ENCODE measurements at regions not wholly inside any gene's neighbourhood (a gene's known extent, or its start where the extent isn't known, plus 50 kb on each side); places are given as distances from the start of the nearest gene placed in this dataset.
A peak's percentile ranks its signal among the peaks of the same experiment; 100 is the strongest.

GRCh38 chr16:85488414-85488813 is 124.7 kb upstream of the GSE1 start:
- intact Hi-C loops (cut with micrococcal nuclease): no loop called here
- no peak overlapping the region for H3K27ac Mint-ChIP-seq
- H3K4me3 Mint-ChIP-seq: no peak overlapping the region
- no peak for ATAC-seq
- peaks cover 0 to 6% of the 10 kb centered on the region in 2 donors for H3K4me1 Mint-ChIP-seq
- no peaks in the 10 kb centered on the region for H3K36me3 Mint-ChIP-seq
- H3K36me3 ChIP-seq (ENCODE audit: control insufficient read depth, insufficient read depth, low read length): no peaks in the 10 kb centered on the region
- no peak overlapping the region for H3K27ac ChIP-seq (ENCODE audit: low read length)
- DNase-seq: no peak
- 76% methylated on average over 8 of the region's 8 CpGs for WGBS (ENCODE audit: insufficient coverage)
- H3K27me3 Mint-ChIP-seq (ENCODE audit: low read depth in 2 of 2): no peaks in the 10 kb centered on the region
- H3K9me3 Mint-ChIP-seq: no peaks in the 10 kb centered on the region
- H3K4me3 ChIP-seq (ENCODE audit: low read length): no peak overlapping the region
- no peaks in the 10 kb centered on the region for H3K9me3 ChIP-seq (ENCODE audit: control insufficient read depth, insufficient read depth, low read length)
- TF ChIP-seq CTCF (IDR thresholded peaks at IDR 0.05): no peak
- H3K27me3 ChIP-seq (ENCODE audit: control insufficient read depth, insufficient read depth, low read length): no peaks in the 10 kb centered on the region
- H3K4me1 ChIP-seq (ENCODE audit: control insufficient read depth, insufficient read depth, low read length): peaks cover 9% of the 10 kb centered on the region

- no peak for DNase-seq
- 92% methylated on average over 26 of the region's 27 CpGs for WGBS (ENCODE audit: insufficient coverage)
- Mint-ChIP-seq H3K9me3 (no peaks in the 10 kb centered on the region), H3K27me3 (ENCODE audit: low read depth in 2 of 2) (no peaks in the 10 kb centered on the region), H3K36me3 (no peaks in the 10 kb centered on the region), H3K4me3 (no peak overlapping the region), H3K27ac (no peak overlapping the region), H3K4me1 (peaks cover 0 to 6% of the 10 kb centered on the region in 2 donors)
- H3K9me3 ChIP-seq (ENCODE audit: control insufficient read depth, insufficient read depth, low read length): no peaks in the 10 kb centered on the region
- peaks cover 9% of the 10 kb centered on the region for H3K4me1 ChIP-seq (ENCODE audit: control insufficient read depth, insufficient read depth, low read length)
- H3K27ac ChIP-seq (ENCODE audit: low read length): no peak overlapping the region
- H3K4me3 ChIP-seq (ENCODE audit: low read length): no peak overlapping the region
- no peaks in the 10 kb centered on the region for H3K36me3 ChIP-seq (ENCODE audit: control insufficient read depth, insufficient read depth, low read length)
- no peak for TF ChIP-seq CTCF (IDR thresholded peaks at IDR 0.05)
- H3K27me3 ChIP-seq (ENCODE audit: control insufficient read depth, insufficient read depth, low read length): no peaks in the 10 kb centered on the region
- intact Hi-C loops (cut with micrococcal nuclease): no loop called here
- no peak for ATAC-seq
These were observed 122.6 kb upstream of the GSE1 start for GRCh38 chr16:85490407-85491057.

GRCh38 chr16:85491058-85491771 is 121.9 kb upstream of the GSE1 start:
- peak; percentile 55 for TF ChIP-seq CTCF (IDR thresholded peaks at IDR 0.05)
- no peaks in the 10 kb centered on the region for H3K36me3 Mint-ChIP-seq
- Histone ChIP-seq H3K4me3 (ENCODE audit: low read length) (no peak overlapping the region), H3K27ac (ENCODE audit: low read length) (no peak overlapping the region), H3K9me3 (ENCODE audit: control insufficient read depth, insufficient read depth, low read length) (no peaks in the 10 kb centered on the region), H3K4me1 (ENCODE audit: control insufficient read depth, insufficient read depth, low read length) (peaks cover 9% of the 10 kb centered on the region), H3K36me3 (ENCODE audit: control insufficient read depth, insufficient read depth, low read length) (no peaks in the 10 kb centered on the region), H3K27me3 (ENCODE audit: control insufficient read depth, insufficient read depth, low read length) (no peaks in the 10 kb centered on the region)
- no peak overlapping the region for H3K4me3 Mint-ChIP-seq
- intact Hi-C loops (cut with micrococcal nuclease): no loop called here
- peak overlapping the region in 1 of 2 donors; percentile 31 for H3K27ac Mint-ChIP-seq
- H3K9me3 Mint-ChIP-seq: no peaks in the 10 kb centered on the region
- DNase-seq (peak; percentile 32 to 65), ATAC-seq (peak; percentile 34 to 70 (median 69))
- WGBS (ENCODE audit: insufficient coverage): 75% methylated on average over 17 of the region's 17 CpGs
- peaks cover 0 to 6% of the 10 kb centered on the region in 2 donors for H3K4me1 Mint-ChIP-seq
- no peaks in the 10 kb centered on the region for H3K27me3 Mint-ChIP-seq (ENCODE audit: low read depth in 2 of 2)
